A549 (cell line): ENCODE measurements at regions not wholly inside any gene's neighbourhood (a gene's known extent, or its start where the extent isn't known, plus 50 kb on each side); places are given as distances from the start of the nearest gene placed in this dataset.

ENCODE experiments used
- ATAC-seq, 2 experiments: fragments of 200-7000 bp in 1 of 2; fragments of >200 bp in 1 of 2; cut with Nextera tagmentation in 1 of 2; cut with Tn5 transposase in 1 of 2; 3 replicates each; pipeline versions ENCODE4 v1.8.0 to v1.9.1; 2018 to 2020; ENCODE audit warnings: mild to moderate bottlenecking in 1 of 2, moderate library complexity in 1 of 2
- CTCF ChIA-PET: fragments of 300-600 bp; sonication (Branson Sonifier 250); formaldehyde crosslinking; extraction: SDS; loops from one replicate; lab custom pipeline; 2021; ENCODE audit warnings: antibody characterized with exemption, inconsistent platforms; lab: Yijun Ruan, JAX
- POLR2A ChIA-PET: fragments of 350-600 bp; formaldehyde crosslinking; extraction: SDS; loops from one replicate; lab custom pipeline; 2021; ENCODE audit warnings: antibody characterized with exemption, inconsistent platforms; lab: Yijun Ruan, JAX
- DNase-seq, 2 experiments: peaks; one replicate each; pipeline versions ENCODE4 v3.0.0 to v3.0.0-alpha.2; 2011 to 2016; ENCODE audit warnings: low read depth in 1 of 2, low spot score in 1 of 2
- FAIRE-seq: peaks from 2 replicates; lab custom pipeline; 2011; peaks lifted over from hg19 to GRCh38; lab: Jason Lieb, UNC
- H3K27ac ChIP-seq, 2 experiments: fragments of >200 bp; sonication (Bioruptor Twin); formaldehyde crosslinking; 3 replicates each; pipeline ENCODE4 v1.5.1; 2016 to 2017
- H3K4me1 ChIP-seq: fragments of >200 bp; sonication (Bioruptor Twin); formaldehyde crosslinking; 3 replicates; pipeline ENCODE4 v1.6.1; 2016
- H3K4me2 ChIP-seq: fragments of >200 bp; sonication (Bioruptor Twin); formaldehyde crosslinking; 3 replicates; pipeline ENCODE4 v1.6.1; 2016
- H3K4me3 ChIP-seq: fragments of >200 bp; sonication (Bioruptor Twin); formaldehyde crosslinking; 3 replicates; pipeline ENCODE4 v1.5.1; 2016
- H3K9me3 ChIP-seq: fragments of >200 bp; sonication (Bioruptor Twin); formaldehyde crosslinking; 3 replicates; pipeline ENCODE4 v1.6.1; 2016
- CBX8 ChIP-seq: fragments of 200-600 bp; sonication (generic); IDR thresholded peaks from 2 replicates; pipeline ENCODE4 v1.6.1; 2016
- CHD2 ChIP-seq: fragments of 150-350 bp; IDR thresholded peaks from 2 replicates; pipeline ENCODE4 v1.6.1; 2014; ENCODE audit warnings: low read length; ENCODE audit not compliant: partially characterized antibody
- CHD4 ChIP-seq: fragments of 200-600 bp; sonication (generic); IDR thresholded peaks from 2 replicates; pipeline ENCODE4 v1.6.1; 2016; ENCODE audit warnings: antibody characterized with exemption, mild to moderate bottlenecking, borderline replicate concordance
- EHF ChIP-seq: fragments of 250-450 bp; sonication (Bioruptor Pico); IDR thresholded peaks from 2 replicates; pipeline ENCODE4 v1.5.0; 2020; ENCODE audit warnings: mild to moderate bottlenecking
- GATA3 ChIP-seq: IDR thresholded peaks from 2 replicates; pipeline ENCODE4 v1.6.1; 2012; ENCODE audit warnings: borderline replicate concordance
- HDAC2 ChIP-seq: fragments of 200-600 bp; sonication (generic); IDR thresholded peaks from 2 replicates; pipeline ENCODE4 v1.6.1; 2016
- HEYL ChIP-seq: fragments of 250-450 bp; sonication (Bioruptor Pico); IDR thresholded peaks from 2 replicates; pipeline ENCODE4 v1.8.0; 2021; ENCODE audit warnings: mild to moderate bottlenecking, moderate library complexity
- HOXB13 ChIP-seq: fragments of 250-450 bp; sonication (Bioruptor Pico); IDR thresholded peaks from 2 replicates; pipeline ENCODE4 v1.5.0; 2020; ENCODE audit warnings: low read depth, mild to moderate bottlenecking, moderate library complexity
- HOXB5 ChIP-seq: fragments of 250-450 bp; sonication (Bioruptor Pico); IDR thresholded peaks from 2 replicates; pipeline ENCODE4 v1.5.0; 2020; ENCODE audit warnings: mild to moderate bottlenecking, moderate library complexity
- JUNB ChIP-seq: fragments of >200 bp; sonication (Bioruptor Twin); formaldehyde crosslinking; IDR thresholded peaks from 2 replicates; pipeline ENCODE4 v1.6.1; 2016
- MAZ ChIP-seq: fragments of 150-350 bp; IDR thresholded peaks from 2 replicates; pipeline ENCODE4 v1.6.1; 2014; ENCODE audit warnings: antibody characterized with exemption, low read depth, low read length, borderline replicate concordance
- MYC ChIP-seq: IDR thresholded peaks from 2 replicates; pipeline ENCODE4 v1.6.1; 2012; ENCODE audit warnings: mild to moderate bottlenecking, inconsistent platforms, low read length, improper control_type of control experiment, borderline replicate concordance
- NFE2L2 ChIP-seq: fragments of 150-350 bp; conservative IDR thresholded peaks from 2 replicates; pipeline ENCODE4 v1.6.1; 2014; ENCODE audit warnings: low read length
- NPAS2 ChIP-seq: fragments of 250-450 bp; sonication (Bioruptor Pico); IDR thresholded peaks from 2 replicates; pipeline ENCODE4 v1.8.0; 2022; ENCODE audit warnings: mild to moderate bottlenecking, moderate library complexity, borderline replicate concordance
- NR3C1 ChIP-seq: fragments of >200 bp; sonication (Bioruptor Twin); formaldehyde crosslinking; IDR thresholded peaks from 3 replicates; pipeline ENCODE4 v1.6.1; 2017
- POLR2A ChIP-seq: IDR thresholded peaks from 2 replicates; pipeline ENCODE4 v1.6.1; 2012; ENCODE audit warnings: mild to moderate bottlenecking, low read length
- POLR2AphosphoS2 ChIP-seq: conservative IDR thresholded peaks from 2 replicates; pipeline ENCODE4 v1.6.1; 2012; ENCODE audit warnings: low read length, improper control_type of control experiment, inconsistent platforms
- RAD21 ChIP-seq, 2 experiments: fragments of >200 bp in 1 of 2; sonication (Bioruptor Twin) in 1 of 2; formaldehyde crosslinking in 1 of 2; IDR thresholded peaks in 1 of 2; conservative IDR thresholded peaks in 1 of 2; 2 replicates in 1 of 2; 3 replicates in 1 of 2; pipeline ENCODE4 v1.6.1; 2012 to 2018; ENCODE audit warnings: inconsistent platforms in 1 of 2
- RARB ChIP-seq: fragments of 250-450 bp; sonication (Bioruptor Pico); IDR thresholded peaks from 2 replicates; pipeline ENCODE4 v1.8.0; 2021; ENCODE audit warnings: mild to moderate bottlenecking, moderate library complexity
- RFX5 ChIP-seq: fragments of 450-650 bp; IDR thresholded peaks from 2 replicates; pipeline ENCODE4 v1.7.1; 2014; ENCODE audit warnings: antibody characterized with exemption, mild to moderate bottlenecking, moderate library complexity
- SMC3 ChIP-seq: fragments of >200 bp; sonication (Bioruptor Twin); formaldehyde crosslinking; IDR thresholded peaks from 3 replicates; pipeline ENCODE4 v1.6.1; 2018; ENCODE audit warnings: inconsistent platforms
- SREBF2 ChIP-seq: fragments of 450-650 bp; IDR thresholded peaks from 2 replicates; pipeline ENCODE4 v1.6.1; 2014; ENCODE audit warnings: mild to moderate bottlenecking, moderate library complexity
- TFCP2L1 ChIP-seq: fragments of 250-450 bp; sonication (Bioruptor Pico); IDR thresholded peaks from 2 replicates; pipeline ENCODE4 v1.5.0; 2021; ENCODE audit warnings: mild to moderate bottlenecking
- TP53 ChIP-seq: fragments of 250-450 bp; sonication (Bioruptor Pico); IDR thresholded peaks from 2 replicates; pipeline ENCODE4 v1.5.0; 2021; ENCODE audit warnings: mild to moderate bottlenecking, moderate library complexity
- ZC3H11A ChIP-seq: fragments of 450-650 bp; IDR thresholded peaks from 2 replicates; pipeline ENCODE4 v1.6.1; 2014; ENCODE audit warnings: antibody characterized with exemption, mild to moderate bottlenecking
- WGBS: methylation state at CpG from one replicate; pipeline ENCODE4 v1.1.6; 2017; ENCODE audit errors: missing lambda C conversion rate; 5-methylcytosine and 5-hydroxymethylcytosine counted together
- TF ChIP-seq, protein P1 (sequence below): IDR thresholded peaks from 2 replicates; pipeline ENCODE4 v1.6.1; 2012
- TF ChIP-seq, protein P2 (sequence below): fragments of 250-450 bp; sonication (Bioruptor Pico); IDR thresholded peaks from 2 replicates; pipeline ENCODE4 v1.5.0; 2021; ENCODE audit warnings: mild to moderate bottlenecking, moderate library complexity, borderline replicate concordance
- TF ChIP-seq, protein P3 (sequence below): fragments of 450-650 bp; IDR thresholded peaks from 2 replicates; pipeline ENCODE4 v1.6.1; 2014; ENCODE audit warnings: antibody characterized with exemption
- TF ChIP-seq, protein P4 (sequence below): IDR thresholded peaks from 2 replicates; pipeline ENCODE4 v1.6.1; 2012

DNA sequence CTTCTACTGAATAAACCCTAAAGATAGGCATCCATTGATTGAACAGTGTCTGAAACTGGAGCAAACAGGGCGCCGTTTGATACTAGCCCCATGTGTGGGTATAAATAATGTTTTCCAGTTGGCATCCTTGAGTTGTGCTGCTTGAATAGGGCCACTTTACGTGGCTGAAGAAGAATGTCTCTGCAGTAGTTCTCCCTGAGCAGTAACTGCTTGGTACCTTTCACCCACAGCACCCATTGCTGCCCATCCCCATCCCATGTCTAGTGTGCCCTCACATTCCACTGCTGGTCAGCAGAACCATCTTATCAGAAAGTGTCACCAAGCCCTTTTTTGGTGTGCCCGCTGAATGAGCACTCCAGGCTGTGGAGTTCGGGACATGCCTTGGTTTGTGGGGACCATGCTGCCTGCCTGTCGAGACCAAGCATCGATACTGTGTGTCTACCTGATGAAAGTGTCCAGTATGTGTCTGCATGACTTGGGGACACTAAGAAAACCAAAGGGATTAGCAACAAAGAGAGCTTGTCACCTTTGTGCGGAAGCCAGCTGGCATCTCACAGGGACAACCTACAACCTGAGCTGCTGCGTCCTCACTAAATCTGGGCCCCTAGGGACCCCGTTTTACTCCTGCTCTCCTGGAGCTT lies 162.0 kb downstream of the TM9SF2 start:
- peaks cover 9% of the 10 kb centered on the region; the same call in 1 of the 3 replicates for H3K4me1 ChIP-seq
- ATAC-seq = no peak
- WGBS = 94% methylated on average over 10 of the region's 10 CpGs
- CTCF ChIA-PET = interaction anchor here (0.6 kb wide), 1 partner anchor 307 kb away, joined by 3 read pairs; no protein-coding TSS in a partner anchor
- H3K4me3 ChIP-seq = no peak overlapping the region
- H3K27ac ChIP-seq = no peak overlapping the region
- no peak overlapping the region for H3K4me2 ChIP-seq
- no peak for FAIRE-seq
- H3K9me3 ChIP-seq = no peaks in the 10 kb centered on the region
- no peak for TF ChIP-seq RAD21 (conservative IDR thresholded peaks at IDR 0.05 in 1 of 2, IDR thresholded peaks at IDR 0.05 in 1 of 2)
- TF ChIP-seq CHD4 = no peak
- TF ChIP-seq CHD2 = no peak
- no peak for TF ChIP-seq HOXB5 (CRISPR knock-in tag)
- TF ChIP-seq SREBF2 = no peak
- TF ChIP-seq RARB (CRISPR knock-in tag) = no peak
- TF ChIP-seq, protein P1, sequence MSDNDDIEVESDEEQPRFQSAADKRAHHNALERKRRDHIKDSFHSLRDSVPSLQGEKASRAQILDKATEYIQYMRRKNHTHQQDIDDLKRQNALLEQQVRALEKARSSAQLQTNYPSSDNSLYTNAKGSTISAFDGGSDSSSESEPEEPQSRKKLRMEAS = no peak
- no peak for TF ChIP-seq NFE2L2
- TF ChIP-seq SMC3 = no peak
- TF ChIP-seq, protein P2, sequence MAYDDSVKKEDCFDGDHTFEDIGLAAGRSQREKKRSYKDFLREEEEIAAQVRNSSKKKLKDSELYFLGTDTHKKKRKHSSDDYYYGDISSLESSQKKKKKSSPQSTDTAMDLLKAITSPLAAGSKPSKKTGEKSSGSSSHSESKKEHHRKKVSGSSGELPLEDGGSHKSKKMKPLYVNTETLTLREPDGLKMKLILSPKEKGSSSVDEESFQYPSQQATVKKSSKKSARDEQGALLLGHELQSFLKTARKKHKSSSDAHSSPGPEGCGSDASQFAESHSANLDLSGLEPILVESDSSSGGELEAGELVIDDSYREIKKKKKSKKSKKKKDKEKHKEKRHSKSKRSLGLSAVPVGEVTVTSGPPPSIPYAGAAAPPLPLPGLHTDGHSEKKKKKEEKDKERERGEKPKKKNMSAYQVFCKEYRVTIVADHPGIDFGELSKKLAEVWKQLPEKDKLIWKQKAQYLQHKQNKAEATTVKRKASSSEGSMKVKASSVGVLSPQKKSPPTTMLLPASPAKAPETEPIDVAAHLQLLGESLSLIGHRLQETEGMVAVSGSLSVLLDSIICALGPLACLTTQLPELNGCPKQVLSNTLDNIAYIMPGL = no peak
- DNase-seq = no peak
- POLR2A ChIA-PET = no interaction called here

DNA sequence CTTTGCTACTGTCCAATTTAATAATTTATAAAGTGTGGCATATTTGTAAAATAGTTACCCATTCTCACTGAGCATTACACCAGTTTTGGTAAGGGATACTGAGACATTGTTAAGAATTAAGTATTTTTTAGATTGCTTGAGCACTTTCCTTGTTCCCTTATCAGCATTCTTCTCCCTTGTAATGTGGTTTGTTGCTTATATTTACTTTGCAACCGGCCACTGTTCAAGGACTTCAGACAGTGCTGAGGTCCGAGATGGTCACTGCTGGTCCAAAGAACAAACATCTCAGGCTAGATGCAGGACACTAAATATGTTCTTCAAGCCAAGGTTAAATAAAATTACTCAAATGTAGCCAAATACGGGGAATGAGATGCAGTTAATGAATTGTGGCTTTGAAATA lies 161.4 kb downstream of the TM9SF2 start:
- no peak for ATAC-seq
- no peak overlapping the region for H3K4me3 ChIP-seq
- peaks cover 9% of the 10 kb centered on the region; the same call in 2 of the 3 replicates for H3K4me1 ChIP-seq
- FAIRE-seq = no peak
- H3K9me3 ChIP-seq = no peaks in the 10 kb centered on the region
- no peak overlapping the region for H3K27ac ChIP-seq
- ChIA-PET POLR2A (no interaction called here), CTCF (interaction anchor here (0.6 kb wide), 1 partner anchor 307 kb away, joined by 3 read pairs; no protein-coding TSS in a partner anchor)
- TF ChIP-seq TFCP2L1 (CRISPR knock-in tag) (no peak), POLR2AphosphoS2 (no peak), EHF (CRISPR knock-in tag) (no peak), TP53 (CRISPR knock-in tag) (no peak), MYC (no peak), SMC3 (no peak), JUNB (no peak), HEYL (no peak), RAD21 (conservative IDR thresholded peaks at IDR 0.05 in 1 of 2, IDR thresholded peaks at IDR 0.05 in 1 of 2) (no peak), SREBF2 (no peak), NR3C1 (no peak), MAZ (no peak), POLR2A (no peak)
- DNase-seq = no peak
- no peak overlapping the region for H3K4me2 ChIP-seq
- 55% methylated on average over 3 of the region's 3 CpGs for WGBS

DNA sequence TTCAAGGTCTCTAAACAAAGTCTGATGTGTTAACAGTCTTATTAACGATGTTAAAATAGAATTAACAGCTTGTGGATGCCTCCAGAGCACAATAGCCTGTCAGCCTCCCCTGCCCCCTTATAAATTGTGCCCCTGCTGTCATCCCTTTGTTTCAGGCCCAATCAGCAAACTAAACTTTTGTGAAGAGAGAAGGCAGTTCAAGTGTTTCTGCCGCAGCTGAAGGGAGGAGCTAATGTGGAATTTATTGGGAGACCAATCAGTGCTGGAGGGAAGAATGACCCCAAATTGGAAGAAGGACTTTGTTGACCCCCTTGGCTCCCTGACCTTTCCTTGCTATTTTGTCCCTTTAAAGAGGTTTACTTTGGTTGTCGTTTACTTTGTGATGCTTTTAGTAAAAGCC lies 160.5 kb downstream of the TM9SF2 start:
- 75% methylated on average over 3 of the region's 3 CpGs for WGBS
- no peak for DNase-seq
- Histone ChIP-seq H3K4me2 (no peak overlapping the region), H3K4me1 (peaks cover 18% of the 10 kb centered on the region), H3K9me3 (no peaks in the 10 kb centered on the region), H3K27ac (no peak overlapping the region), H3K4me3 (no peak overlapping the region)
- FAIRE-seq = no peak
- ATAC-seq = no peak
- ChIA-PET CTCF (interaction anchor here (0.7 kb wide), 1 partner anchor 13 kb away, joined by 3 read pairs; no protein-coding TSS in a partner anchor), POLR2A (no interaction called here)
- TF ChIP-seq RFX5 = no peak
- no peak for TF ChIP-seq RAD21 (conservative IDR thresholded peaks at IDR 0.05 in 1 of 2, IDR thresholded peaks at IDR 0.05 in 1 of 2)
- no peak for TF ChIP-seq POLR2A
- TF ChIP-seq ZC3H11A = no peak
- no peak for TF ChIP-seq HDAC2
- TF ChIP-seq JUNB = no peak
- TF ChIP-seq, protein P3, sequence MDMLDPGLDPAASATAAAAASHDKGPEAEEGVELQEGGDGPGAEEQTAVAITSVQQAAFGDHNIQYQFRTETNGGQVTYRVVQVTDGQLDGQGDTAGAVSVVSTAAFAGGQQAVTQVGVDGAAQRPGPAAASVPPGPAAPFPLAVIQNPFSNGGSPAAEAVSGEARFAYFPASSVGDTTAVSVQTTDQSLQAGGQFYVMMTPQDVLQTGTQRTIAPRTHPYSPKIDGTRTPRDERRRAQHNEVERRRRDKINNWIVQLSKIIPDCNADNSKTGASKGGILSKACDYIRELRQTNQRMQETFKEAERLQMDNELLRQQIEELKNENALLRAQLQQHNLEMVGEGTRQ = no peak
- TF ChIP-seq NPAS2 (CRISPR knock-in tag) = no peak
- no peak for TF ChIP-seq HOXB13 (CRISPR knock-in tag)
- TF ChIP-seq, protein P4, sequence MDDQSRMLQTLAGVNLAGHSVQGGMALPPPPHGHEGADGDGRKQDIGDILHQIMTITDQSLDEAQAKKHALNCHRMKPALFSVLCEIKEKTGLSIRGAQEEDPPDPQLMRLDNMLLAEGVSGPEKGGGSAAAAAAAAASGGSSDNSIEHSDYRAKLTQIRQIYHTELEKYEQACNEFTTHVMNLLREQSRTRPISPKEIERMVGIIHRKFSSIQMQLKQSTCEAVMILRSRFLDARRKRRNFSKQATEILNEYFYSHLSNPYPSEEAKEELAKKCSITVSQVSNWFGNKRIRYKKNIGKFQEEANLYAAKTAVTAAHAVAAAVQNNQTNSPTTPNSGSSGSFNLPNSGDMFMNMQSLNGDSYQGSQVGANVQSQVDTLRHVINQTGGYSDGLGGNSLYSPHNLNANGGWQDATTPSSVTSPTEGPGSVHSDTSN = no peak
- no peak for TF ChIP-seq CBX8
- TF ChIP-seq GATA3 = no peak
